GM18517 (cell line): ENCODE measurements at regions not wholly inside any gene's neighbourhood (a gene's known extent, or its start where the extent isn't known, plus 50 kb on each side); places are given as distances from the start of the nearest gene placed in this dataset.

Experiments used
- ATAC-seq: cut with Tn5 transposase; IDR thresholded peaks from one replicate; pipeline ENCODE4 v1.9.1; 2021; ENCODE audit warnings: mild to moderate bottlenecking, moderate library complexity; ENCODE audit not compliant: unreplicated experiment

- ATAC-seq = no peak
Measured at GRCh38 chr14:89500303-89500702, 83.3 kb upstream of the FOXN3 start.

GRCh38 chr14:89498878-89499277, 81.8 kb upstream of the FOXN3 start:
- no peak for ATAC-seq

GRCh38 chr14:89495718-89496117, 78.7 kb upstream of the FOXN3 start:
- no peak for ATAC-seq

- ATAC-seq = peak; percentile 86
Measured at GRCh38 chr14:89493877-89494634, 77.0 kb upstream of the FOXN3 start.

- no peak for ATAC-seq
Measured at GRCh38 chr14:89493406-89493805, 76.4 kb upstream of the FOXN3 start.

GRCh38 chr14:89491711-89492381, 74.8 kb upstream of the FOXN3 start:
- ATAC-seq = no peak

GRCh38 chr14:89490466-89490865, 73.4 kb upstream of the FOXN3 start:
- no peak for ATAC-seq

- ATAC-seq = no peak
Measured at GRCh38 chr14:89489761-89490437, 72.9 kb upstream of the FOXN3 start.

- no peak for ATAC-seq
Measured at GRCh38 chr14:89486961-89487360, 69.9 kb upstream of the FOXN3 start.

- no peak for ATAC-seq
Measured at GRCh38 chr14:89486505-89486904, 69.5 kb upstream of the FOXN3 start.

- ATAC-seq = no peak
Measured at GRCh38 chr14:89485264-89485663, 68.2 kb upstream of the FOXN3 start.

GRCh38 chr14:89484051-89484844, 67.2 kb upstream of the FOXN3 start:
- ATAC-seq = no peak

- no peak for ATAC-seq
Measured at GRCh38 chr14:89481196-89481595, 64.2 kb upstream of the FOXN3 start.

GRCh38 chr14:89480278-89480677, 63.2 kb upstream of the FOXN3 start:
- ATAC-seq = no peak

- no peak for ATAC-seq
Measured at GRCh38 chr14:89479802-89480201, 62.8 kb upstream of the FOXN3 start.

- ATAC-seq = no peak
Measured at GRCh38 chr14:89477391-89477790, 60.4 kb upstream of the FOXN3 start.

GRCh38 chr14:89476354-89476896, 59.4 kb upstream of the FOXN3 start:
- no peak for ATAC-seq

- no peak for ATAC-seq
Measured at GRCh38 chr14:89474464-89474863, 57.4 kb upstream of the FOXN3 start.

GRCh38 chr14:89473989-89474388, 57.0 kb upstream of the FOXN3 start:
- ATAC-seq = no peak

GRCh38 chr14:89473569-89473968, 56.5 kb upstream of the FOXN3 start:
- ATAC-seq = no peak

GRCh38 chr14:89470401-89470800, 53.4 kb upstream of the FOXN3 start:
- no peak for ATAC-seq
